Ascending aorta (tissue), 2 donors: ENCODE measurements at regions not wholly inside any gene's neighbourhood (a gene's known extent, or its start where the extent isn't known, plus 50 kb on each side); places are given as distances from the start of the nearest gene placed in this dataset.

Experiments used
- DNase-seq, 2 donors: peaks; one replicate each; pipeline ENCODE4 v3.0.0-alpha.2; 2019; ENCODE audit warnings: low spot score in 2 of 2
- H3K27ac ChIP-seq, 2 donors: fragments of 200-600 bp; sonication (generic); one replicate each; pipeline ENCODE4 v1.5.1; 2016 to 2017; ENCODE audit warnings: mild to moderate bottlenecking in 1 of 2
- H3K27me3 ChIP-seq: fragments of 200-600 bp; sonication (generic); one replicate; pipeline ENCODE4 v1.5.1; 2017
- H3K36me3 ChIP-seq, 2 donors: fragments of 200-600 bp; sonication (generic); one replicate each; pipeline ENCODE4 v1.5.1; 2016
- H3K4me1 ChIP-seq, 2 donors: fragments of 200-600 bp; sonication (generic); one replicate each; pipeline ENCODE4 v1.5.1; 2016 to 2017; ENCODE audit warnings: mild to moderate bottlenecking in 1 of 2
- H3K4me3 ChIP-seq, 2 donors: fragments of 200-600 bp; sonication (generic); one replicate each; pipeline ENCODE4 v1.5.1; 2016 to 2017; ENCODE audit warnings: mild to moderate bottlenecking in 1 of 2
- H3K9me3 ChIP-seq, 2 donors: fragments of 200-600 bp; sonication (generic); one replicate each; pipeline ENCODE4 v1.5.1; 2016
- CTCF ChIP-seq, 3 experiments: fragments of 200-600 bp in 2 of 3; fragments of 450-650 bp in 1 of 3; sonication (generic) in 2 of 3; IDR thresholded peaks; one replicate each; pipeline ENCODE4 v1.5.1; 2016 to 2019; ENCODE audit warnings: antibody characterized with exemption in 3 of 3, mild to moderate bottlenecking in 1 of 3, moderate library complexity in 1 of 3
- intact Hi-C: fragments of 100-400 bp; cut with DNase I; formaldehyde crosslinking; loops from one replicate; pipeline ENCODE4 v1.15.1; 2023

- no peak for DNase-seq
- H3K36me3 ChIP-seq, result no peaks in the 10 kb centered on the region
- H3K9me3 ChIP-seq, result peaks cover 0 to 6% of the 10 kb centered on the region in 2 donors
- H3K4me3 ChIP-seq, result no peak overlapping the region
- H3K27me3 ChIP-seq, result no peaks in the 10 kb centered on the region
- intact Hi-C loops, result no loop called here
- H3K27ac ChIP-seq, result no peak overlapping the region
- TF ChIP-seq CTCF (IDR thresholded peaks at IDR 0.05), result no peak
- H3K4me1 ChIP-seq, result no peaks in the 10 kb centered on the region
Observed at GRCh38 chr6:133128191-133128590, 113.0 kb upstream of the EYA4 start.

GRCh38 chr6:133129556-133129955, 111.6 kb upstream of the EYA4 start:
- Histone ChIP-seq H3K9me3 (no peaks in the 10 kb centered on the region), H3K36me3 (no peaks in the 10 kb centered on the region), H3K27me3 (no peaks in the 10 kb centered on the region), H3K4me1 (no peaks in the 10 kb centered on the region), H3K27ac (no peak overlapping the region), H3K4me3 (no peak overlapping the region)
- no peak for TF ChIP-seq CTCF (IDR thresholded peaks at IDR 0.05)
- intact Hi-C loops, result no loop called here
- DNase-seq, result no peak

- intact Hi-C loops, result no loop called here
- no peak overlapping the region for H3K4me3 ChIP-seq
- H3K9me3 ChIP-seq, result no peaks in the 10 kb centered on the region
- H3K36me3 ChIP-seq, result no peaks in the 10 kb centered on the region
- no peaks in the 10 kb centered on the region for H3K4me1 ChIP-seq
- no peak for DNase-seq
- TF ChIP-seq CTCF (IDR thresholded peaks at IDR 0.05), result no peak
- no peaks in the 10 kb centered on the region for H3K27me3 ChIP-seq
- H3K27ac ChIP-seq, result no peak overlapping the region
Observed at GRCh38 chr6:133130863-133131262, 110.3 kb upstream of the EYA4 start.

- no peak for DNase-seq
- H3K27ac ChIP-seq, result no peak overlapping the region
- no peaks in the 10 kb centered on the region for H3K27me3 ChIP-seq
- no peak overlapping the region for H3K4me3 ChIP-seq
- H3K9me3 ChIP-seq, result no peaks in the 10 kb centered on the region
- no peaks in the 10 kb centered on the region for H3K36me3 ChIP-seq
- intact Hi-C loops, result no loop called here
- H3K4me1 ChIP-seq, result no peaks in the 10 kb centered on the region
- TF ChIP-seq CTCF (IDR thresholded peaks at IDR 0.05), result no peak
Observed at GRCh38 chr6:133131621-133132465, 109.3 kb upstream of the EYA4 start.

DNA sequence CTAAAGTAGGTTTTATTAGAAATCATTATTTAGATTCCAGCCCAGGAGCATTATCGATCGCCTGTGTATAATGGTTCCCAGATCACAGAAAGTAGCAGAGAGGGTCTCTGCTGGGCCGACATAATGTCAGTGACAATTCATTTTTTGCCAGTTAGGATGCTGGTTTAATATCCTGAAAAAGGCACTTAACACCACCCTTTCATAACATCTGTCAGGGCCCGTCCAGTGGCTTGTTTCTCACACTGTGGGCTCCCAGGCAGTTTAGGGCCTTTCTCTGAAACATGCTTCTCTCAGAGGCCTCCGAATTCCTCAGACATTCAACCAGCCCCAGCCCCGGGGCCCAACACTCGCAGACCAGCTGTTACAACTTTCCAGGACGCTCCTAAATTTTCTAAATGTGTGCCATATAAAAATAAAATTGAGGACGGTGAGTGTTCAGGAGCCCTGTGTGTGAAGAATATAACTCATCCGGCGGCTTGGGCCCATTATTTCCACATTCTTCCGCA, 108.6 kb upstream of the EYA4 start:
- no peaks in the 10 kb centered on the region for H3K4me1 ChIP-seq
- H3K4me3 ChIP-seq, result no peak overlapping the region
- intact Hi-C loops, result no loop called here
- H3K27ac ChIP-seq, result no peak overlapping the region
- H3K36me3 ChIP-seq, result no peaks in the 10 kb centered on the region
- TF ChIP-seq CTCF (IDR thresholded peaks at IDR 0.05), result no peak
- H3K27me3 ChIP-seq, result no peaks in the 10 kb centered on the region
- no peaks in the 10 kb centered on the region for H3K9me3 ChIP-seq
- no peak for DNase-seq
